CD4-positive, alpha-beta memory T cell (primary cell): ENCODE measurements at regions not wholly inside any gene's neighbourhood (a gene's known extent, or its start where the extent isn't known, plus 50 kb on each side); places are given as distances from the start of the nearest gene placed in this dataset.

Source experiments
- CTCF ChIA-PET: fragments of 350-600 bp; sonication (Branson Sonifier 250); formaldehyde crosslinking; loops from one replicate; lab custom pipeline; 2021; ENCODE audit warnings: inconsistent platforms; ENCODE audit not compliant: partially characterized antibody; lab: Charles Lee
- POLR2A ChIA-PET: fragments of 350-600 bp; sonication (Branson Sonifier 250); formaldehyde crosslinking; loops from one replicate; lab custom pipeline; 2021; ENCODE audit not compliant: partially characterized antibody; lab: Charles Lee
- DNase-seq, 5 donors: peaks; one replicate each; pipeline versions ENCODE4 v3.0.0 to v3.0.0-alpha.2; 2020 to 2022; ENCODE audit warnings: mixed read lengths in 1 of 5
- H3K27ac ChIP-seq: one replicate; pipeline ENCODE4 v1.7.0; 2013; ENCODE audit warnings: low read depth, low read length
- H3K27me3 ChIP-seq: 2 replicates; pipeline ENCODE4 v1.7.0; 2013; ENCODE audit warnings: mild to moderate bottlenecking, low read length, moderate library complexity; ENCODE audit not compliant: insufficient read depth
- H3K36me3 ChIP-seq: 2 replicates; pipeline ENCODE4 v1.7.0; 2013; ENCODE audit warnings: mild to moderate bottlenecking, low read length, moderate library complexity; ENCODE audit not compliant: insufficient read depth
- H3K4me1 ChIP-seq: 2 replicates; pipeline ENCODE4 v1.7.0; 2013; ENCODE audit warnings: mild to moderate bottlenecking, low read length, moderate library complexity; ENCODE audit not compliant: insufficient read depth
- H3K4me3 ChIP-seq, 2 donors: one replicate each; pipeline ENCODE4 v1.7.0; 2013; ENCODE audit warnings: low read length in 2 of 2, mild to moderate bottlenecking in 1 of 2
- H3K9me3 ChIP-seq, 2 donors: one replicate each; pipeline ENCODE4 v1.7.0; 2013; ENCODE audit warnings: low read length in 2 of 2, control low read depth in 1 of 2; ENCODE audit not compliant: control insufficient read depth in 1 of 2
- H3K27ac Mint-ChIP-seq, 7 donors: one replicate each; pipeline ENCODE4 v1.8.0; 2020 to 2021; ENCODE audit warnings: mixed read lengths in 7 of 7, mild to moderate bottlenecking in 6 of 7, inconsistent platforms in 3 of 7, moderate library complexity in 3 of 7
- H3K27me3 Mint-ChIP-seq, 2 donors: one replicate each; pipeline ENCODE4 v1.8.0; 2020 to 2021; ENCODE audit warnings: mixed read lengths in 2 of 2
- H3K36me3 Mint-ChIP-seq, 2 donors: one replicate each; pipeline ENCODE4 v1.8.0; 2020 to 2021; ENCODE audit warnings: mixed read lengths in 2 of 2, inconsistent platforms in 1 of 2, mild to moderate bottlenecking in 1 of 2
- H3K4me1 Mint-ChIP-seq, 4 donors: one replicate each; pipeline ENCODE4 v1.8.0; 2020 to 2021; ENCODE audit warnings: mixed read lengths in 4 of 4, mild to moderate bottlenecking in 1 of 4
- H3K4me3 Mint-ChIP-seq, 8 donors: one replicate each; pipeline ENCODE4 v1.8.0; 2020 to 2021; ENCODE audit warnings: mixed read lengths in 8 of 8, mild to moderate bottlenecking in 7 of 8, moderate library complexity in 6 of 8, inconsistent platforms in 3 of 8
- H3K9me3 Mint-ChIP-seq, 8 donors: one replicate each; pipeline ENCODE4 v1.8.0; 2020 to 2021; ENCODE audit warnings: mixed read lengths in 8 of 8, mild to moderate bottlenecking in 5 of 8, inconsistent platforms in 3 of 8, moderate library complexity in 1 of 8
- intact Hi-C: fragments of 100-400 bp; cut with micrococcal nuclease; formaldehyde crosslinking; loops from one replicate; pipeline ENCODE4 v1.15.1; 2023

DNA sequence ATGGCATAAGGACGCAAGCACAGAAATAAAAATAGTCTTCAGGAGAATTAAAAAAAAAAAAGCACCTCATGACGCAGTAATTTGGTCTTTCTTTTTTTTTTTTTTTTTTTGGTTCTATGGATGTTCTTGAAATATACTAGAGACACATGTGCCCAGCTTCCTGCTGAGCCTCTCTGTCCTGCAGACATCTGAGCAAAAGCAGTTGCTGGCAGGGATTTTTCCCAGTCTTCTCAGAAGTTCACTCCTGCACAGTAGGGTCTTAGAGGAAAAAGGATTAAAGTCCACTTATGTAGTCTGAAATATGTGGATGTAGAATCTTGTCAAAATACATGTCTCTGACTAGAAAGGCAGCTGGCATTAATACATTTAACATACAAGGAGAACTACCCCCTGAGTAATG is 1888.1 kb upstream of the SEL1L start:
- Mint-ChIP-seq H3K36me3 (no peaks in the 10 kb centered on the region), H3K4me3 (no peak overlapping the region), H3K4me1 (no peaks in the 10 kb centered on the region), H3K9me3 (peaks cover 0 to 23% (median 5%) of the 10 kb centered on the region in 8 donors), H3K27me3 (no peaks in the 10 kb centered on the region), H3K27ac (no peak overlapping the region)
- H3K27ac ChIP-seq = no peak overlapping the region
- ChIA-PET CTCF (no interaction called here), POLR2A (no interaction called here)
- H3K4me3 ChIP-seq = no peak overlapping the region
- H3K27me3 ChIP-seq = no peaks in the 10 kb centered on the region
- H3K4me1 ChIP-seq = no peaks in the 10 kb centered on the region
- no peaks in the 10 kb centered on the region for H3K9me3 ChIP-seq
- no peak for DNase-seq
- H3K36me3 ChIP-seq = no peaks in the 10 kb centered on the region
- intact Hi-C loops = no loop called here

DNA sequence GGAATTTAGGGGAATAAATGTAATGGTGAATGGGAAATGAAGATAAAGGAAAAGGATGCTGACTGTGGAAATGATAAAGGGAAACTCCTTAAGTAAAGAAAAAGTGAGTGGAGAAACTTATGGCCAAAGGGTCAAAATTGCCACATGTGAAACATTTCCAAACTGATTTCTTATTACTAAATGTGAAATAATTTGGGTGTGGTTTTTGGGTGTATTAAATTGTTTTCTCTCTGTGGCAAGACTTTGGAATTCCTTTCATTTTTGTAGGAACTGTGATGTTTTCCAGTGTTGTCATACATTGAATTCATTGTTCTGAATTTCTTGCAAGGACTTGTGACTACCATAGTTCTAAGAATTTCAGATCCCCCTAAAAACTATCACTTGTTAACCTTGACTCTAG is 1891.5 kb upstream of the SEL1L start:
- H3K4me1 Mint-ChIP-seq = no peaks in the 10 kb centered on the region
- H3K27ac ChIP-seq = no peak overlapping the region
- no peaks in the 10 kb centered on the region for H3K9me3 ChIP-seq
- no peak overlapping the region for H3K4me3 ChIP-seq
- intact Hi-C loops = no loop called here
- no peaks in the 10 kb centered on the region for H3K27me3 ChIP-seq
- no peaks in the 10 kb centered on the region for H3K36me3 ChIP-seq
- no peak overlapping the region for H3K4me3 Mint-ChIP-seq
- H3K27me3 Mint-ChIP-seq = no peaks in the 10 kb centered on the region
- CTCF ChIA-PET = no interaction called here
- no peaks in the 10 kb centered on the region for H3K4me1 ChIP-seq
- peaks cover 2 to 32% (median 13%) of the 10 kb centered on the region in 8 donors for H3K9me3 Mint-ChIP-seq
- no peak for DNase-seq
- POLR2A ChIA-PET = no interaction called here
- no peaks in the 10 kb centered on the region for H3K36me3 Mint-ChIP-seq
- no peak overlapping the region for H3K27ac Mint-ChIP-seq

DNA sequence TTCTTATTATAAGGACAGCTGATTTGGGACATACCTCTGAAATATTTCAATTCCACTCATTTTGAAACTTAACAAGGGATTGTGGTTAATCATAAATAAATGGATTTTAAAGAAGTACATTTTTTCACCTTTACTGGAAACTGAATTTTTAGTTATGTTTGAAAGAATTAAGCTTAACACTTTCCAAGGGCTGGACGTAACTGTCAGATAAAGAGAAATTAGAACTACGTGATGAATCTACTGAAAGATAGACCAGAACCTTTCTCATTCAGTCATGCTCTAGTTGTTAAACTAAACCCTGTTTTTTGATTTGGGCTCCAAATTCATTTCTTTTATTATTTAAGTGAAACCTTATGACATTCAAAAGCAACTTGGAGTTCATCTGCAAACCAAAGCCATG is 1892.1 kb upstream of the SEL1L start:
- Histone ChIP-seq H3K9me3 (no peaks in the 10 kb centered on the region), H3K27me3 (no peaks in the 10 kb centered on the region), H3K27ac (no peak overlapping the region), H3K4me3 (no peak overlapping the region), H3K36me3 (no peaks in the 10 kb centered on the region), H3K4me1 (no peaks in the 10 kb centered on the region)
- H3K9me3 Mint-ChIP-seq = peaks cover 2 to 32% (median 13%) of the 10 kb centered on the region in 8 donors
- CTCF ChIA-PET = no interaction called here
- no peak overlapping the region for H3K27ac Mint-ChIP-seq
- H3K4me3 Mint-ChIP-seq = no peak overlapping the region
- no peaks in the 10 kb centered on the region for H3K27me3 Mint-ChIP-seq
- no peak for DNase-seq
- H3K4me1 Mint-ChIP-seq = no peaks in the 10 kb centered on the region
- intact Hi-C loops = no loop called here
- POLR2A ChIA-PET = no interaction called here
- H3K36me3 Mint-ChIP-seq = no peaks in the 10 kb centered on the region

DNA sequence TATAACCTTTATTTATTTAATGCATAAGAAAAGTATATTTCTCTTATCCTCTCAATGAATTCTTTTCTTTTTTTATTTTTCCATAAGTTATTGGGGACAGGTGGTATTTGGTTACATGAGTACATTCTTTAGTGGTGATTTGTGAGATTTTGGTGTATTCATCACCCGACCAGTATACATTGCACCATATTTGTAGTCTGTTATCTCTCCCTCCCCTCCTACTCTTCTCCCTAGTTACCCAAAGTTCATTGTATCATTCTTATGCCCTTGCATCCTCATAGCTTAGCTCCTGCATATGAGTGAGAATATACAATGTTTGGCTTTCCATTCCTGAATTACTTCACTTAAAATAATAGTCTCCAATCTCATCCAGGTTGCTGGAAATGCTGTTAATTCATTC is 1900.0 kb upstream of the SEL1L start:
- Histone ChIP-seq H3K4me1 (no peaks in the 10 kb centered on the region), H3K4me3 (no peak overlapping the region), H3K36me3 (no peaks in the 10 kb centered on the region), H3K27ac (no peak overlapping the region), H3K27me3 (no peaks in the 10 kb centered on the region), H3K9me3 (no peaks in the 10 kb centered on the region)
- ChIA-PET POLR2A (no interaction called here), CTCF (no interaction called here)
- no peaks in the 10 kb centered on the region for H3K4me1 Mint-ChIP-seq
- no peak for DNase-seq
- peaks cover 4 to 30% (median 15%) of the 10 kb centered on the region in 8 donors for H3K9me3 Mint-ChIP-seq
- H3K27ac Mint-ChIP-seq = no peak overlapping the region
- H3K27me3 Mint-ChIP-seq = no peaks in the 10 kb centered on the region
- intact Hi-C loops = no loop called here
- H3K36me3 Mint-ChIP-seq = no peaks in the 10 kb centered on the region
- H3K4me3 Mint-ChIP-seq = no peak overlapping the region

GRCh38 chr14:83441801-83442200 is 1908.1 kb upstream of the SEL1L start:
- POLR2A ChIA-PET = no interaction called here
- Histone ChIP-seq H3K27ac (no peak overlapping the region), H3K36me3 (no peaks in the 10 kb centered on the region), H3K27me3 (no peaks in the 10 kb centered on the region), H3K4me3 (no peak overlapping the region), H3K4me1 (no peaks in the 10 kb centered on the region), H3K9me3 (peaks cover 0 to 7% of the 10 kb centered on the region in 2 donors)
- Mint-ChIP-seq H3K27ac (no peak overlapping the region), H3K36me3 (no peaks in the 10 kb centered on the region), H3K4me3 (no peak overlapping the region), H3K9me3 (peaks cover 0 to 9% (median 7%) of the 10 kb centered on the region in 8 donors), H3K4me1 (no peaks in the 10 kb centered on the region), H3K27me3 (no peaks in the 10 kb centered on the region)
- CTCF ChIA-PET = no interaction called here
- no peak for DNase-seq
- intact Hi-C loops = no loop called here

DNA sequence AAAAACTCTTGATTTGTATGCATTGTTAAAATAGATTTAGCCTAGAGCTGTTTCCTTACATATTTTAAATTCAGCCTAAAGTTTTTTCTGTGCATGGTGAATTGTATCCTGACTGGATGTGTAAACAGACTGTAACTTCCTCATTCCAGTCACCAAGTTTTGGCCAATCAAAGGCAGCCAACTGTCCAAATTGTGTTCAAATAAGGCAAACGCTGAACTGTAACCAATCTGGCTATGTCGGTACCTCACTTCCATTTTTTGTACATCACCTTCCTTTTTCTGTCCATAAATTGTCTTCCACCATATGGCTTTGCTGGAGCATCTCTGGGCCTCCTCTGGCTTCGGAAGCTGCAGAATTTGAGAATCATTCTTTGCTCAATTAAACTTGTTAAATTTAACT is 1921.9 kb upstream of the SEL1L start:
- H3K4me1 Mint-ChIP-seq = no peaks in the 10 kb centered on the region
- no peaks in the 10 kb centered on the region for H3K36me3 ChIP-seq
- POLR2A ChIA-PET = no interaction called here
- H3K36me3 Mint-ChIP-seq = no peaks in the 10 kb centered on the region
- H3K4me3 Mint-ChIP-seq = no peak overlapping the region
- H3K27ac Mint-ChIP-seq = no peak overlapping the region
- no peaks in the 10 kb centered on the region for H3K27me3 ChIP-seq
- H3K4me1 ChIP-seq = no peaks in the 10 kb centered on the region
- no peak for DNase-seq
- no peaks in the 10 kb centered on the region for H3K27me3 Mint-ChIP-seq
- peaks cover 0 to 5% of the 10 kb centered on the region in 2 donors for H3K9me3 ChIP-seq
- CTCF ChIA-PET = no interaction called here
- no peak overlapping the region for H3K4me3 ChIP-seq
- peaks cover 3 to 46% (median 29%) of the 10 kb centered on the region in 8 donors for H3K9me3 Mint-ChIP-seq
- intact Hi-C loops = no loop called here
- H3K27ac ChIP-seq = no peak overlapping the region

DNA sequence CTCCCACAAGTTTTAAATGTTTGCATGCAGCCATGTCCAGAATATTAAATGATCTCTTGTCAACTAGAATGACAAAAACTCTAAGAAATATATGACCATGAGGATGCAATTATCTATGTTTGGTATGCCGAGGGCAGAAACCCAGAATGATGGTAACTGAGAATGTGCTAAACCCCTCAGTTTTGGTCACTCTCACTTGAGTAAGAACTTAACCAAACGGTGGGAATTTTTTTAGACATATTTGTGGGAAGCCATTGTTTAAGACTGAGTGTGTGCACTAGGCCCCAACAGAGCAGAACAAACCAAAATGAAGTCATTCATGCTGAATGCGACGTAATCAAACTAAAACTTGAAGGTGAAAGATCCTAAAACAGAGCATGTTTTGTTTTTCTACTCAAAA is 1927.9 kb upstream of the SEL1L start:
- intact Hi-C loops = no loop called here
- H3K36me3 Mint-ChIP-seq = no peaks in the 10 kb centered on the region
- POLR2A ChIA-PET = no interaction called here

DNA sequence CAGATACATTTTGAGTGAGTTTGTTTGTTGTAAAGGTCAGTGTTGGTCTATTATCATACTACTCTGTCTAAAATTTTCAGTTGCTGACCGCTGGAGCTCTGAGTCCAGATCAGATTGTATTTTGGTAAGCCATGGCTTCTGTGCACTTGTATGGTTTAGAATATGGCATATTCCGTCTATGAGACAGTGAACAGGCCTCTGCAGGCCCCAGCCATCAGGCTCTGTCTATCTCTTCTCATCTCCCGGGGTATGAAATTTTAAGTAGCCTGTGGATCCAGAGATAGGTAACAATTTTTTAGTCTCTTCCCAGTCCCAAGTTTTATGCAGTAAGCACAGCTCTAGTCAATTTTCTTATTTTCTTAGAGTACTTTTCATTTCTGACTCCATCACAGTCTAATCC is 1929.1 kb upstream of the SEL1L start:
- no peak overlapping the region for H3K4me3 Mint-ChIP-seq
- no peaks in the 10 kb centered on the region for H3K36me3 Mint-ChIP-seq
- ChIA-PET CTCF (no interaction called here), POLR2A (no interaction called here)
- Histone ChIP-seq H3K36me3 (no peaks in the 10 kb centered on the region), H3K4me3 (no peak overlapping the region), H3K4me1 (no peaks in the 10 kb centered on the region), H3K27me3 (no peaks in the 10 kb centered on the region), H3K27ac (no peak overlapping the region), H3K9me3 (peaks cover 0 to 5% of the 10 kb centered on the region in 2 donors)
- H3K27me3 Mint-ChIP-seq = no peaks in the 10 kb centered on the region
- peaks cover 0 to 35% (median 19%) of the 10 kb centered on the region in 8 donors for H3K9me3 Mint-ChIP-seq
- intact Hi-C loops = no loop called here
- H3K4me1 Mint-ChIP-seq = no peaks in the 10 kb centered on the region
- H3K27ac Mint-ChIP-seq = no peak overlapping the region
- DNase-seq = no peak

More for the DNA sequence above, 1927.9 kb upstream of the SEL1L start:
- H3K27me3 Mint-ChIP-seq = no peaks in the 10 kb centered on the region
- Histone ChIP-seq H3K36me3 (no peaks in the 10 kb centered on the region), H3K9me3 (peaks cover 0 to 5% of the 10 kb centered on the region in 2 donors), H3K4me1 (no peaks in the 10 kb centered on the region), H3K27ac (no peak overlapping the region), H3K27me3 (no peaks in the 10 kb centered on the region), H3K4me3 (no peak overlapping the region)
- no peak overlapping the region for H3K27ac Mint-ChIP-seq
- no peaks in the 10 kb centered on the region for H3K4me1 Mint-ChIP-seq
- DNase-seq = no peak
- H3K9me3 Mint-ChIP-seq = peaks cover 0 to 39% (median 21%) of the 10 kb centered on the region in 8 donors
- CTCF ChIA-PET = no interaction called here
- no peak overlapping the region for H3K4me3 Mint-ChIP-seq
